Embryonic facial prominence (tissue), 1 donor: ENCODE measurements at regions not wholly inside any gene's neighbourhood (a gene's known extent, or its start where the extent isn't known, plus 50 kb on each side); places are given as distances from the start of the nearest gene placed in this dataset.

Experiments used
- DNase-seq: peaks from one replicate; pipeline ENCODE4 v3.0.0-alpha.2; 2016; ENCODE audit errors: extremely low spot score

GRCh38 chr20:59493926-59494325 is 110.4 kb upstream of the PHACTR3 start:
- DNase-seq: no peak

GRCh38 chr20:59495166-59495565 is 109.2 kb upstream of the PHACTR3 start:
- no peak for DNase-seq

- DNase-seq: peak; percentile 74
Measured at GRCh38 chr20:59495894-59496510, 108.3 kb upstream of the PHACTR3 start.

- no peak for DNase-seq
Measured at GRCh38 chr20:59498291-59498690, 106.0 kb upstream of the PHACTR3 start.

- no peak for DNase-seq
Measured at GRCh38 chr20:59499863-59500262, 104.5 kb upstream of the PHACTR3 start.

- DNase-seq: no peak
Measured at GRCh38 chr20:59508729-59509128, 95.6 kb upstream of the PHACTR3 start.

GRCh38 chr20:59512651-59513050 is 91.7 kb upstream of the PHACTR3 start:
- no peak for DNase-seq

GRCh38 chr20:59514554-59514953 is 89.8 kb upstream of the PHACTR3 start:
- DNase-seq: no peak

- peak; percentile 49 for DNase-seq
Measured at GRCh38 chr20:59515013-59515905, 89.1 kb upstream of the PHACTR3 start.

GRCh38 chr20:59515906-59516209 is 88.5 kb upstream of the PHACTR3 start:
- no peak for DNase-seq

GRCh38 chr20:59518881-59519706 is 85.2 kb upstream of the PHACTR3 start:
- DNase-seq: no peak

- no peak for DNase-seq
Measured at GRCh38 chr20:59519707-59520014, 84.7 kb upstream of the PHACTR3 start.

- DNase-seq: no peak
Measured at GRCh38 chr20:59520814-59521213, 83.5 kb upstream of the PHACTR3 start.

- DNase-seq: peak; percentile 29
Measured at GRCh38 chr20:59525500-59526241, 78.7 kb upstream of the PHACTR3 start.

- DNase-seq: no peak
Measured at GRCh38 chr20:59526242-59527225, 77.8 kb upstream of the PHACTR3 start.

GRCh38 chr20:59530782-59531181 is 73.6 kb upstream of the PHACTR3 start:
- no peak for DNase-seq

GRCh38 chr20:59537991-59538390 is 66.3 kb upstream of the PHACTR3 start:
- no peak for DNase-seq

- DNase-seq: no peak
Measured at GRCh38 chr20:59547596-59547995, 56.7 kb upstream of the PHACTR3 start.
